IMR-90 (cell line): ENCODE measurements at regions not wholly inside any gene's neighbourhood (a gene's known extent, or its start where the extent isn't known, plus 50 kb on each side); places are given as distances from the start of the nearest gene placed in this dataset.

Experiments used
- POLR2A ChIP-seq: IDR thresholded peaks from 2 replicates; pipeline ENCODE4 v1.6.1; 2012; ENCODE audit warnings: mild to moderate bottlenecking, low read depth, low read length
- RCOR1 ChIP-seq: IDR thresholded peaks from 2 replicates; pipeline ENCODE4 v1.6.1; 2012; ENCODE audit warnings: mild to moderate bottlenecking, low read length, improper control_type of control experiment; ENCODE audit not compliant: insufficient replicate concordance
- TF ChIP-seq, protein P1 (sequence below): conservative IDR thresholded peaks from 2 replicates; pipeline ENCODE4 v1.5.1; 2012; ENCODE audit warnings: mild to moderate bottlenecking, low read depth, low read length, improper control_type of control experiment
- TF ChIP-seq, protein P2 (sequence below): fragments of 150-350 bp; IDR thresholded peaks from 2 replicates; pipeline ENCODE4 v1.6.1; 2016; ENCODE audit warnings: low read depth, mild to moderate bottlenecking, low read length, moderate library complexity, borderline replicate concordance

DNA sequence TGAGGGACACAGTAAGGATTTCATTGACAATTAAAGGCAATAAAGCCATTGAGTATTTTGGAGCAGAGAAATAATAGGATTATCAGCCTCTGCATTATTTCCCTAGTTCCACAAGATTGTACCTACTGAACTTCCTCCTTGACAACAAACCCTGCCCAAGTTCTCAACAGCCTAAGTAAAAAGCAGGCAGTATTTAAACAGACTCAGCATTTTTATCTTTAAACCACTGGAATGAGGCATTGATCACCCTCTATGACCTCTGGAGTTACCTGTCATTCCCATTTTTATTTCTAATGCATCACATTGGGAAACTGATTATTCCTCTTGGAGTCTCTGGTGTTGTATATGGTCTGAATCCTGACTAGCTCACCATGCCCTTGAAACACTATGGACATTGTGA, 570.6 kb upstream of the STXBP6 start:
- TF ChIP-seq, protein P1, sequence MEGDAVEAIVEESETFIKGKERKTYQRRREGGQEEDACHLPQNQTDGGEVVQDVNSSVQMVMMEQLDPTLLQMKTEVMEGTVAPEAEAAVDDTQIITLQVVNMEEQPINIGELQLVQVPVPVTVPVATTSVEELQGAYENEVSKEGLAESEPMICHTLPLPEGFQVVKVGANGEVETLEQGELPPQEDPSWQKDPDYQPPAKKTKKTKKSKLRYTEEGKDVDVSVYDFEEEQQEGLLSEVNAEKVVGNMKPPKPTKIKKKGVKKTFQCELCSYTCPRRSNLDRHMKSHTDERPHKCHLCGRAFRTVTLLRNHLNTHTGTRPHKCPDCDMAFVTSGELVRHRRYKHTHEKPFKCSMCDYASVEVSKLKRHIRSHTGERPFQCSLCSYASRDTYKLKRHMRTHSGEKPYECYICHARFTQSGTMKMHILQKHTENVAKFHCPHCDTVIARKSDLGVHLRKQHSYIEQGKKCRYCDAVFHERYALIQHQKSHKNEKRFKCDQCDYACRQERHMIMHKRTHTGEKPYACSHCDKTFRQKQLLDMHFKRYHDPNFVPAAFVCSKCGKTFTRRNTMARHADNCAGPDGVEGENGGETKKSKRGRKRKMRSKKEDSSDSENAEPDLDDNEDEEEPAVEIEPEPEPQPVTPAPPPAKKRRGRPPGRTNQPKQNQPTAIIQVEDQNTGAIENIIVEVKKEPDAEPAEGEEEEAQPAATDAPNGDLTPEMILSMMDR: no peak
- TF ChIP-seq POLR2A (no peak), RCOR1 (no peak)
- TF ChIP-seq, protein P2, sequence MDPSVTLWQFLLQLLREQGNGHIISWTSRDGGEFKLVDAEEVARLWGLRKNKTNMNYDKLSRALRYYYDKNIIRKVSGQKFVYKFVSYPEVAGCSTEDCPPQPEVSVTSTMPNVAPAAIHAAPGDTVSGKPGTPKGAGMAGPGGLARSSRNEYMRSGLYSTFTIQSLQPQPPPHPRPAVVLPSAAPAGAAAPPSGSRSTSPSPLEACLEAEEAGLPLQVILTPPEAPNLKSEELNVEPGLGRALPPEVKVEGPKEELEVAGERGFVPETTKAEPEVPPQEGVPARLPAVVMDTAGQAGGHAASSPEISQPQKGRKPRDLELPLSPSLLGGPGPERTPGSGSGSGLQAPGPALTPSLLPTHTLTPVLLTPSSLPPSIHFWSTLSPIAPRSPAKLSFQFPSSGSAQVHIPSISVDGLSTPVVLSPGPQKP: no peak
